Activated CD4-positive, alpha-beta T cell treated with anti-CD3 and anti-CD28 coated beads for 48 hours (primary cell): ENCODE measurements at regions not wholly inside any gene's neighbourhood (a gene's known extent, or its start where the extent isn't known, plus 50 kb on each side); places are given as distances from the start of the nearest gene placed in this dataset.

Source experiments
- DNase-seq: peaks from one replicate; pipeline ENCODE4 v3.0.0-alpha.2; 2020

GRCh38 chr2:45209302-45209701 is 200.1 kb upstream of the SIX2 start:
- no peak for DNase-seq

- no peak for DNase-seq
Measured at GRCh38 chr2:45207101-45207500, 197.8 kb upstream of the SIX2 start.

- DNase-seq = no peak
Measured at GRCh38 chr2:45205985-45206384, 196.7 kb upstream of the SIX2 start.

- DNase-seq = no peak
Measured at GRCh38 chr2:45205480-45205879, 196.2 kb upstream of the SIX2 start.

- DNase-seq = no peak
Measured at GRCh38 chr2:45203400-45203799, 194.1 kb upstream of the SIX2 start.

GRCh38 chr2:45199973-45200372 is 190.7 kb upstream of the SIX2 start:
- no peak for DNase-seq

GRCh38 chr2:45195916-45196315 is 186.7 kb upstream of the SIX2 start:
- no peak for DNase-seq

- DNase-seq = no peak
Measured at GRCh38 chr2:45194596-45194995, 185.3 kb upstream of the SIX2 start.

- no peak for DNase-seq
Measured at GRCh38 chr2:45193581-45193980, 184.3 kb upstream of the SIX2 start.

GRCh38 chr2:45192991-45193390 is 183.7 kb upstream of the SIX2 start:
- no peak for DNase-seq

- DNase-seq = no peak
Measured at GRCh38 chr2:45192481-45192880, 183.2 kb upstream of the SIX2 start.

- no peak for DNase-seq
Measured at GRCh38 chr2:45191976-45192375, 182.7 kb upstream of the SIX2 start.

- no peak for DNase-seq
Measured at GRCh38 chr2:45191146-45191863, 182.1 kb upstream of the SIX2 start.

GRCh38 chr2:45190481-45190942 is 181.3 kb upstream of the SIX2 start:
- DNase-seq = no peak

GRCh38 chr2:45184606-45185005 is 175.4 kb upstream of the SIX2 start:
- no peak for DNase-seq

- no peak for DNase-seq
Measured at GRCh38 chr2:45182667-45183295, 173.5 kb upstream of the SIX2 start.

- no peak for DNase-seq
Measured at GRCh38 chr2:45180779-45181178, 171.5 kb upstream of the SIX2 start.

GRCh38 chr2:45180033-45180746 is 170.9 kb upstream of the SIX2 start:
- DNase-seq = no peak

- DNase-seq = no peak
Measured at GRCh38 chr2:45178854-45179253, 169.6 kb upstream of the SIX2 start.

- DNase-seq = no peak
Measured at GRCh38 chr2:45178359-45178758, 169.1 kb upstream of the SIX2 start.

GRCh38 chr2:45177870-45178269 is 168.6 kb upstream of the SIX2 start:
- no peak for DNase-seq

- DNase-seq = no peak
Measured at GRCh38 chr2:45176390-45176789, 167.1 kb upstream of the SIX2 start.

GRCh38 chr2:45173513-45173912 is 164.3 kb upstream of the SIX2 start:
- no peak for DNase-seq

- no peak for DNase-seq
Measured at GRCh38 chr2:45172760-45173392, 163.6 kb upstream of the SIX2 start.
